GM12873 (cell line): ENCODE measurements at regions not wholly inside any gene's neighbourhood (a gene's known extent, or its start where the extent isn't known, plus 50 kb on each side); places are given as distances from the start of the nearest gene placed in this dataset.

Source experiments
- TF ChIP-seq, protein P1 (sequence below): IDR thresholded peaks from 2 replicates; pipeline ENCODE4 v1.5.1; 2012; ENCODE audit warnings: low read depth, mild to moderate bottlenecking, moderate library complexity, low read length, control low read depth; ENCODE audit not compliant: insufficient read depth; ENCODE audit errors: missing control alignments

DNA sequence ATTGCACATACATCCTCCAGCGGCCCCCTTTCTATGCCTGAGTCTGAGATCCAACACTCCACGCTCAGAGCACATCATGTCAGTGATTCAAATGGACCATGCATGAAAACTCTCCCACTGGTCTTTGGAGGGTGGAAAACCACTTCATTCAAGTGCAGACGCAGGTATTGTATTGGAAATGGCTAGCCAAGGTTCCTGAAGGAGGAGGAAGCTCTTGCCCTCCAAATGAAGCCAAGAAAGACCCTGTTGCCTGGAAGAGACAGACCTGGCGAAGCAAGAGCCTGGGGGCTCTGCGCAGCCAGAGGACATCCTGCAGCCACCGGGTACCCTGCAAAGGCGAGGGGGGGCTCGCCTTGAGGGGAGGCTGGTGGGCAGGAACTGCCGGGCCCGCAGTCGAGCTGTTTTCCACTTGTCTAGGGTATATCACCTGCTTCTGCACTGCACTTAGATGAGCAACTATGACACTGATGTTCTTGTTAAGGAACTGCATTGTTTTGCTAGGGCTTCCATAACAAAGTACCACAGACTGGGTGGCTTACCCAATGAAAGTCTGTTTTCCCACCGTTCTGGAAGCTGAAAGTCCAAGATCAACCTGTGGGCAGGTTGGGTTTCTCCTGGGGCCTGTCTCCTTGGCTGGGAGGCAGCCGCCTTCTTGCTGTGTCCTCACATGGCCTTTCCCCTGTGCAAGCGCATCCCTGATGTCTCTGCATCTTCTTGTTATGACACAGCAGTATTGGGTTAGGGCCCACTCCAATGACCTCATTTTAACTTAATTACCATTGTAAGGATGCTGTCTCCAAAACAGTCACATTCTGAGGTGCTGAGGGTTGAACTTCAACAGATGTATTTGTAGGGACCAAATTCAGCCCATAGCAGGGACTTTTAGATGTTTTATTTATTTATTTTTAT is 233.4 kb downstream of the ARHGAP12 start:
- TF ChIP-seq, protein P1, sequence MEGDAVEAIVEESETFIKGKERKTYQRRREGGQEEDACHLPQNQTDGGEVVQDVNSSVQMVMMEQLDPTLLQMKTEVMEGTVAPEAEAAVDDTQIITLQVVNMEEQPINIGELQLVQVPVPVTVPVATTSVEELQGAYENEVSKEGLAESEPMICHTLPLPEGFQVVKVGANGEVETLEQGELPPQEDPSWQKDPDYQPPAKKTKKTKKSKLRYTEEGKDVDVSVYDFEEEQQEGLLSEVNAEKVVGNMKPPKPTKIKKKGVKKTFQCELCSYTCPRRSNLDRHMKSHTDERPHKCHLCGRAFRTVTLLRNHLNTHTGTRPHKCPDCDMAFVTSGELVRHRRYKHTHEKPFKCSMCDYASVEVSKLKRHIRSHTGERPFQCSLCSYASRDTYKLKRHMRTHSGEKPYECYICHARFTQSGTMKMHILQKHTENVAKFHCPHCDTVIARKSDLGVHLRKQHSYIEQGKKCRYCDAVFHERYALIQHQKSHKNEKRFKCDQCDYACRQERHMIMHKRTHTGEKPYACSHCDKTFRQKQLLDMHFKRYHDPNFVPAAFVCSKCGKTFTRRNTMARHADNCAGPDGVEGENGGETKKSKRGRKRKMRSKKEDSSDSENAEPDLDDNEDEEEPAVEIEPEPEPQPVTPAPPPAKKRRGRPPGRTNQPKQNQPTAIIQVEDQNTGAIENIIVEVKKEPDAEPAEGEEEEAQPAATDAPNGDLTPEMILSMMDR = no peak

DNA sequence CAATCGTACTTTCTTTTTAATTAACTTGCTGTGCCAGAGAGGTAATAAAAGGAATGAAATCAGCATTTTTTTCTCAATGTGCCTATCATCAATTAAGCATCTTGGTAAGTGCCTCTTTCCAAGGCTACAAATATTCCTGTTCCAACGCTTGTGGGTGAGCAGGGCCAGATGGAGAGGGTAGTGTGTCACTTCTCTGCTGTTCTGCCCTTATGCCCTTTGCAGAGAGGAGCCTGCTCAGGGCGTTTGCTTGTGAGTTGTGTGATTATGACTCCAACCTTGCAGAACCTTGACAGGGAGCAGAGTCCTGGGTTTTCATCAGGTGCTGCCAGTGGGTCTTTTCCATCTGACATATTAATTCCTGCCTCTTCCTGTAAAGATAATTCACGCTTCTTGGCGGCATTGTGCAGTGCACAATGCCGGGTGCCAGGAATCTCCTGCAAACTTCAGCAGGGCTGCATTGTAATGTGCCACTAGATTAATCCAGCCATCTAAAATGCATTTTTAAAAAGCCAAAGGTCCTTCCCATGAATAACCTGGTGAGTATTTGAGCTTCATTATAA is 234.4 kb downstream of the ARHGAP12 start:
- TF ChIP-seq, protein P1 = no peak

DNA sequence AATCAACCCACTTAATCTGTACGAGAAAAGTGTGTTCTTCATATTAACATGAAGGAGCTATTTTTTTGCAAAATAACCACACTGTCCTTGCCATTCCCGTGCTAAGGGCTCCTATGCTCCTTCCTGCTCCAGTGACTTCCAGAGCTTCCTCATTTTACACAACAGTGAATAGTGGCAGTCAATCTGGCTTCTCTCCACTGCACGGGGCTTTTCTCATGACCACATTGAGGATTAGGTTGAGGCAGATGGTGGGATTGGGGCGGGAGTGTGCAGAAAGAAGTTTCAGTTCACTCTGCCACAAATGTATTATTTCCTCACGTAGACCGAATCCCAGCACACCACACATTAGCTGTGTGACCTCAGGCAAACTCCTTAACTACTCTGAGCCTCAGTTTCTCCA is 235.1 kb downstream of the ARHGAP12 start:
- TF ChIP-seq, protein P1 = no peak

DNA sequence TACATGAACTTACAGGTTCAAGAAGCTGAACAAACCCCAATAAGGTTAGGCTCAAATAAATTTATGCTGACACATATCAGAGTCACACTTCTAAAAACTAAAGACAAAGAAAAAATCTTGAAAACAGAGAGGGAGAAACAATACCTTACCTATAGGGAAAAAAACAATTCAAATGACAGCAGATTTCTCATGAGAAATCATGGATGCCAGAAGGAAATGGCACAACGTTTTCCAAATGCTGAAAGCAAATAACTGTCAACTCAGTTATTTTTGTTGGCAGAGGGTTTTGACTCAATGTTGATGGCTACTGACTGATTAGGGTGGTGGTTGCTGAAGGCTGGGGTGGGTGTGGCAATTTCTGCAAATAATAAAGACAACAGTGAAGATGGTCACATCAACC is 239.4 kb downstream of the ARHGAP12 start:
- TF ChIP-seq, protein P1 = no peak

DNA sequence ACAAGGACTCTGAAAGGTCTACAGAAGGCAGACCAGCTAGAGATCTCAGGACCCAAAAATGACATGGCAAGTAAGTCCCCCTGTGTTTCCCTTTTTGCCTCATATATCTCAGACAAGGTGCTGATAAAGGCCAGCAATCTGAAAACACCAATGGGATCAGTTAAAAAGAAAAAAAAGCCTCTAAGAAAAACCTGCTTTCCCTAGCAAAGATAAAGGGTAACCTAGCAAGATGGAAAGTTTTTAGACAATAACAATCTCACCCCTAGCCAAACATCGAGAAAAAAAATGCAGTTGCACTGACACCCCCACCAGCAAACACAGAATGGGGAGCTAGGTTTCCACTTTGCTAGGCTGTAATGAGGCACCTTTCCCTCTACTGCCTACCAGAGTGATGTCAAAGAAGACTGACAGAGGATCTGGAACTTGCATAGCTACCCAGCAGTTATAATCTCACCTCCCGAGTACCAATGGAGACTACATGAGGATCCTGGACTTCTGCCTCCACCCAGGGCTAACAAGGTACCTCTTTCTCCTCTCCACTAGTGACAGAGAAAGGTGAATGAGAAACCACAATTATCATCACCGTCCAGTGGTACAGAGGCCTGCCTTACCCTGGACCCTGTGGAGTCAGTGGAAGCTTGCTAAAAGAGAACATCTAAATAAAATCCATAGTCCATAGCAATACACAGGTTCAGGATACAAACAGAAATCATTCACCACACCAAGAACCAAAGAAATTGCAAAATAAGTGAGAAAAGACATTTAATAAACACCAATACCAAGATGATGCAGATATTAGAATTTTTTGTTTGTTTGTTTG is 240.8 kb downstream of the ARHGAP12 start:
- TF ChIP-seq, protein P1 = no peak

DNA sequence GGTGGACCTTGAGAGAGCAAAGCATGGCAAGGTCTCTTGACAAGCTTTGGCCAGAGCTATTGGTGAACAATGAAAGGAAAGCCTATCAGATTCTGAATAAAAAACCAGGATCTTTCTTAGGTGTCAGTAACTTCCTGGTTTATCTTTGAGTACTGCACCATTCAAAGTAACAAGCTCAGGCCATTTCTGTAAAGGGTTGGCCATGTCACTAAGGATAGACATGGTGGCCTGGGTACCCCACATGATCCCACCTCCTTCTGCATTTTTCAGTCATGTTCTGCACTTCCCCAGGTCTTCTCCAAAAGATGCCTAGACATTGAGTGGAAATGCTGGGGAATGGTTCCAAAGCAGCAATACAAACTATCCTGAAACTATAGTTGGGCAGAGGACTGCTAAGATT is 242.0 kb downstream of the ARHGAP12 start:
- TF ChIP-seq, protein P1 = no peak

DNA sequence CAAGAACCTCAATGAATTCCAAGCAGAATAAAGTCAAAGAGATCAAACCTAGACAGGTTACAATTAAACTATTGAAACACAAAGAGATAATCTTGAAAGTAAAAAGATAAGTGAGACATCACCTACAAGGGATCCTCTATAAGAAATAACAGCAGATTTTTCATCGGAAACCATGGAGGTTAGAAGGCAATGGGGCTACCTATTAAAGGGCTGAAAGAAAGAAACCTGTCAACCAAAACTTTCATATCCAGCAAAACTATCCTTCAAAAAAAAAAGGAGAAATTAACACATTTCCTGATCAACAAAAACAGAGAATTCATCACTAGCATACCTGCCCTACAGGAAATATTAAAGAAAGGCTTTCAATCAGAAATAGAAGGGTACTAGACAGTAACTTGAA is 244.9 kb downstream of the ARHGAP12 start:
- TF ChIP-seq, protein P1 = no peak
